Renal pelvis (tissue), 1 donor: ENCODE measurements at regions not wholly inside any gene's neighbourhood (a gene's known extent, or its start where the extent isn't known, plus 50 kb on each side); places are given as distances from the start of the nearest gene placed in this dataset.
"Not testable (repeated sequence)": the region's sequence is repeated elsewhere in the genome, so short reads cannot be mapped to it uniquely, and the experiment has no call there.

Source experiments
- DNase-seq: peaks from one replicate; pipeline ENCODE4 v3.0.0-alpha.2; 2013

DNA sequence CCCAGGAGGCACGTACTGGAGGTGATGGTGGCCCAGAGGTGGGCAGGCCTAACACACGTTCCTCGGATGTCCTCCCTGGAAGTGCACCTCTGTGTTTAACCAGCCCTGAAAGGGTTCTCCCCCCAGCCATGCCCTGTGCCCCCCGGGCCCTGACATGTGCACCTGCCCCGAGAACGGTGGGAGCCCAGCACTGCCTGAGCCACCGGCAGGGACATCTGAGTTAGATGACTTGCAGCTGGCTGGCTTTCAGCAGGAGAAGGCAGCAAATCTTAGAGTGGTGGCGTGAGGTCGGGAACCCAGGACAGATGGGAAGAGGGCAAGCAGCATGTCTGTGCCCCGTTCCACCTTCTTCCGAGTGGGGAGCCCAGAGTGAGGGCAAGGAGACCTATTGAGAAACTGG is 291.8 kb downstream of the TCERG1L start:
- DNase-seq: no peak

DNA sequence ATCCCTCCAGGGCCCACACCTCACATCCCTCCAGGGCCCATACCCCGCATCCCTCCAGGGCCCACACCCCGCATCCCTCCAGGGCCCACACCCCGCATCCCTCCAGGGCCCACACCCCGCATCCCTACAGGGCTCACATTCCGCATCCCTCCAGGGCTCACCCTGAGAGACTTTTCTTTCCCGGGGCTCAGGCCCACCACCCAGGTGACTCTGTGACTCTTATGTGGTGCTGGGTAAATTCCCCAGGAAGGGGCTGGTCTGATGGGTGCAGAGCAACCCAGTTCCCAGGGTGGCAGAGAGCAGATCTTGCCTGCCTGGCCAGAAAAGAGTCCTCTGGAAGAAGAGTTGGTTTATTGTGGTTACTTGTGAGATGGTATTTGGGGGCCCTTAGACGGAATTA is 290.7 kb downstream of the TCERG1L start:
- DNase-seq: no peak

DNA sequence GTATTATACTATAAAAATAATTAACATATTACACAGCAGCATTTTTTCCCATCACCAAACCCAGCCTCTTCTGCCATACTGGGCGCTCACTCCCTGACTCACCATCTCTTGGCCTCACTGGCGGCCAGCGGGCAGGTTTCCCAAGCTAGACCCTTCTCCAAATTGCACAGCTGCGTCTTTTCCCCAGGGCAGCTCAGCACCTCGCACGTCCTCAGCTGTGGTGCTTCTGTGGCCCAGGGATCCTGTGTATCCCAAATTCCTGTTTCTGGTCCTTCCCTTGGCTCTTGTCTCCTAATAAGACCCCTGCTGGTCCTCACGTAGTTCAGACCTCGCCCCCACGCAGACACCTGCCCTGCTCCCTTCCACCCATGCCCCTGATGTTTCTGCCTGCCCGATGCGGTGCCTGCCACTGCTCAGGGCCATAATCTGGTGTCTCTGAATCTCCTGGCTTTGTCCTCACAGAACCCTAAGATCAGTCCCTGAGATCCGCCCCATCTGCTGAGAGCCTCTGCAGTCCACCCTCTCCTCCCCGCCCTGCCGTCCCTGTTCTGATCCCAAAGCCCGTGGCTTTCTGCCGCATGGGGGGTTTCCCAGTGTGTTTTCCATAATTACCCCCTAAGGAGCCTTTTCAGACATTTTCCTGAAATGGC is 290.1 kb downstream of the TCERG1L start:
- DNase-seq: no peak

DNA sequence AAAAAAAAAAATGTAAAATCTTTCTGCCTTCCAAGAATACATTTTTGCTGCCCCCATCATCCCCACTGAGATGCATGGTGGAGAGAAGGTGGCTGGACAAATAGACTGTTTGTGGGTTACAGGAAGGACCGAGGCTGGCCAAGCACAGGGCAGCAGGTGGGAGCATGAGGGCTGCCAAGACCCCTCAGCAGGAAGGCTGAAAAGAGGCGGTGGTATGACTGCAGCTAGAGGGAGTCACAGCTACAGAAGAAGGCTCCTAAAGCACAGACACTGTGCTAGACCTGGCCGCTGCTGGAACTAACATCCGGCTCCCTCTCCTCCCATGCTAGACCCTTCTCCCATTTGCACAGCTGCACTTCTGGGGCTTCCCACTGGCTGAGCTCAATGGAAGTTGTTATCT is 289.6 kb downstream of the TCERG1L start:
- no peak for DNase-seq

DNA sequence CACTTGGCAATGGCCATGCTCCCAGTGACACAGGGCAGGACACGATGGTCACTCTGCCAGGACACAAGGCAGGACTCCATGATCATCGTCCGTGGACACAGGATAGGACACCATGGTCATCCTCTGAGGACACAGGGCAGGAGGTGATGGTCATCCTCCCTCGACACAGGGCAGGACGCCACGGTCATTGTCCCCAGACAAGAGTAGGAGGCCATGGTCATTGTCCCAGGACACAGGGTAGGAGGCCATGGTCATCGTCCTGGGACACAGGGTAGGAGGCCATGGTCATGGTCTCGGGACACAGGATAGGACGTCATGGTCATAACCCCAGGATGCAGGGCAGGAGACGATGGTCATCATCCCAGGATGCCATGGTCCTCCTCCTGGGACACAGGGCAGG is 289.2 kb downstream of the TCERG1L start:
- DNase-seq: no peak

DNA sequence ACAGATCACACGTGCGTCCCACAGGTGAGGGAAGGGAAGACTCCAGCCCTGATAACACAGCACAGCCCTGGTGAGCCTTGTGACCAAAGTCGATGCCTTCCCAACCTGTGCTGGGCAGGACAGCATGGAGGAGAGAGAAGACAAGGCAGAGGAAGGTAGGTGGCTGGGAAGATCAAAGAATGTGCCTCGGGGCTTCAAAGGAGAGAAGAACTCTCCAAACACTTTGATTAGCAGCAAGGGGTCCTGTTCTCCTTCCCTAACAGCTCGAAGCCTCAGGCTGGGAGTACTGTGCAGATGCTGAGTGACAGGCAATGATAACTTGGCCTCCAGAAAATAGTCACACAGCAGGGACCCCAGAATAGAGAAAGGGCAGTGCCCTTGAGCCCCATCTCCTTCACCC is 288.5 kb downstream of the TCERG1L start:
- DNase-seq: no peak

DNA sequence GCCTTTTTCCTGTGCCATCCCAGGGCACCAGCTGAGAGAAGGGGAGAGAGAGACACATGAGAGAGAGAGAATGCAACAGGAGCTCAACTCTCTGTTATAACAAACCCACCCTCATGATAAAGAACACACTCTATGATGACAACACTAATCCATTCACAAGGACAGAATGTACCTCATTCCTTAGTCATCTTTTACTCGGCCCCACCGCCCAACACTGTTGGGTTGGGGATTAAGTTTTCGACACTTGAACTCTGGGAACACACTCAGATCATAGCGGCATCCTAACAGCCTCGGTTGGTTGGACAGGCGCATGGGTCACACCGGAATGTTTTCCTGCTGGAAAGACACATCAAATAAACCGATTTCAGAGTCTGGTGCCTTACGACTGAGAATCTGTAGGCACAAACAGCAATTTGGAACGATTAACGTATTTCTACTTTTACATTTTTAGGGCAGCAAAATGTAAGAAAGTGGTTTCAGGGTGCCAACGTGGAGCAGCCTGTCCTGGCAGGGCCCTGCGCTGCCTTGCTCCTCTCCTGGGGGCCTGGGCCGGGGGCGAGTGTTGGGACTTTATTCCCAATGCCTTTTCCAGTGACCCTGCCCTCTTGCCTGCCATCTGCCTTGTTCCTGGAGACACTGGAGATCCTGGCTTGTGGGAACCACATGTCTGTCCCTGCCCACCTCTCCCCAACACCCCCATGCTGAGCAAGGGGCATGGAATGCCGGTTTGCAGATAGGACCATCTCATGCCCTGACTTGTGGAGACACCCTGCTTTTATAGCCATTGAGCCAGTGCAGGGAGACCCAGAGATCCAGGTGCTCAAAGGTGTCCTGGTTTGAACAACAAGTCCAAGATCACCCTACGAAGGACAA is 287.0 kb downstream of the TCERG1L start:
- DNase-seq: no peak

DNA sequence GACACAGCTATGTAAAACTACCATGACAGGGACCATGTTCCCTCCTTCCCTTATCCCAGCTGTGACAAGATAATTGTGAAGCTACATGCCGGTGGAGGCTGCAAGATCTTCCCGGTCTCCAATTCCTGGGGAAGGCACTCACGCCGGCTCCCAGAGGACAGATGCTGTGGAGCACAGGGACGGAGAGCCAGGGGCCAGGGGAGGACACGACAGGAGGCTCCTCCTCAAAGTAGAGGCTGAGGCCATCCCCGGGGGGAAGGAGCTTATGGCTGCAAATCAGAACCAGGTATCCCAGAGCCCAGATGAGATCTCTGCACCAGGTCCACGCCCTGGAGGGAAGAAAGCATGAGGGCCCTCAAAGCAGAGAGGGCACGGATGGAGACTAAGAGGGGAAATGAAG is 286.2 kb downstream of the TCERG1L start:
- no peak for DNase-seq

DNA sequence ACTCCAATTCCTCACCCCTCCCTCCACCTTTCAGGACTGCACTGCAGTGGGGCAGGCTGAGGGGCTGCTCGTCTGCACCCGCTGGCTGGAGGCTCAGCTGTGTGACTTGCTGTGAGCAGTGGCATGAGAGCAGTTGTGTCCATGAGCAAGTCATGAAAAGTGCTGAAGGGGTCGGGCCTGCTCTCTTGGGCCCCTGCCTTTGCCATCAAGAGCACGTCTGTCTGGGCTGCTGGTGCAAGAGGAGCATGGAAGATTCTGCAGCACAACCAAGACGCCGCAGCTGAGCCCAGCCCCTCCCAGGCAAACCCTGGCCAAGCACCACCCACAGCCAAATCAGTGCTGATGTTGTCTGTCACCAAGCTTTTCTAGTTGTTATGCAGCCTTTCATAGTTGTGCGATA is 284.3 kb downstream of the TCERG1L start:
- no peak for DNase-seq

DNA sequence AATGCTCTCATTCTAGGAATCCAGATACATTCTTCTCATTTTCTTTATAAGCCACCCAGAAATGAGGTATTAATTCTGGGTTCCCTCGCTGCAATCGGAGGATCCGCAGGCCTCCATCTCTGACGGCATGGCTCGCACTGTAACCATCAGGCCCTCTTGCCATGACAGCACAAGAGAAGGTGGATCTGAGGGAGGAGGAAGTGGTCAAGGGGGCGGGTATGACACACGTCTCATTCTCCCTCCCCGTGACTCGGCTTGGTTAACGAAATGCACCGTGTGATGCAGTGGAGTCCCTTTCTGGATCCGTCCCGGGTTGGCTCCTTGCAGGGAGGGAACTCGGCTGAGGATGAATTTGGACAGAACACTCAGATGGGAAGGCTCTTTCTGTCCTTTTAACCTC is 280.2 kb downstream of the TCERG1L start:
- DNase-seq: no peak

DNA sequence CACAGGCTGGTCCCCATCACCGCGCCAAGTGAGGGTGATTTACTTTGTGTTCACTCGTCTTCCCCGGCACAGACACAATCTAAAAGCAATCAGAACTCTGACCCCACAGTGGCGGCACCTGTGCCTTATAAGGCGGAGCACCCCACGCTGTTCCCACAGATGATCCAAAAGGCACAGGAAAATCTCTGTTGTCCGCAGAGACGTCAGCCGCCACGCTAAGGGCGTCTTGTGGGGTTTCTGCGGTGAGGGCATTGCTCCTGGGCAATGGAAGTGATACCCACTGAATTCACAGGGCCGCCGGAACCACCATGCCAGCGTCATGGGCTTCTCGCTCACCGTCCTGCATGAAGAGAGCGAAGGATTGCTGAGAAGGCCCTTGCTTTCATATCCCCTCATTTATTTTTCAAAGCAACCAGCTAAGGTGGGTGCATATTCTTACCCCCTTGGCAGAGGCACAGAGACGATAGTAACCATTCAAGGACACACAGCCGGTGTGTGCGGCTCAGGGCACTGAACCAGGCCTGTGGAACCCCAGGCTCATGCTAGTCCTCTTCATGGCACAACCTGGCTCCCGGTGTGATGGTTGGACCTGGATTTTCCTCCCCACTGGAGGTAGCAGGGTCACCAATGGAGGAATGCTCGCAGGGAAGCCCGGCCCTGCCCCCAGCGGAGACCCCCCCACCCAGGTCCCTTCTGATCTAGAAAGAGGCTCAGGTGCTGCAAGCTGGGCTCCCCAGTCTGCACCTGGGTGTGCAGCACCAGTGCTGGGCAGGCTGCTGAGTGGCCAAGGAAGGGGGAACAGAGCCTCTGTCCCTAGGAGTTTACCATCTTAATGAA is 279.0 kb downstream of the TCERG1L start:
- no peak for DNase-seq

DNA sequence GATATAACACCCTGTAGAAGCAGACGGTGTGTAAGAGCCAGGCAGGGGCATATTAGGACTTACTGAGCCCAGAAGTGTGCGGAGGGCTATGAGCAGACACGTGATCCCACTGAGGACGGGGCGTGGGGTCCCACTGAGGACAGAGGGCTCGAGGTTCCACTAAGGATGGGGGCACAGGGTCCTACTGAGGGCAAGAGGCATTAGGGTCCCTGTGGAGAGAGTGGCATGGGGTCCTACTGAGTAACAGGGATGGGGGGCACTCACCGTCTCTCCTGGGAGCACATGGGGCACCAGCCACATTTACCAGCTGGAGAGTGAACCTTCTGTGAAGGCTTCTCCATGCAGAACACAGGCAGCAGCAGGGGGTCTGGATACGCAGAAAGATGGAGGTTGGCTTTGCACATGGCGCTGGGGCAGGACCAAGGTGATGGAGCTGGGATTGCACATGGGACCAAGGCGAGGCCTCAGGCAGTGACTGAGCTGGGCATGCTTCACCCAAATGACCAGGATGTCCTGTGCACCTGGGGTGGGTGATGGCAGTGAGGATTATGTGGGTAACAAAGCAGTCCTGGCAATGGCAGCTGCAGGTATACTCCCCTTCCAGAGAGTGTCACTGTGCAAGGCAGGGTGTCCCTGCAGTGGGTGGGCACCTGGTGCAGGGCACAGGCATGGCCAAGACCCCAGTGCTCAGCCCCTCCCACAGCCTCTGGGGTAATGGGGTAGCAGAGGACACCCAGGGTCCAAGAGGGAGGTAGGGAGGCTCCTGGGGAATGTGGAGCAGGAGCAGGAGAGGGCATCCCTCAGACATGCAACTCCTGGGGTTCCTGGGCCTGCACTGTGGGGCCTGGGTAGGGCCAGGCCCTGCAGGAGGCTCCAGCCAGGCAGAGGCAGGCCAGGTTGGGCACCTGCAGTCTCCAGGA is 278.1 kb downstream of the TCERG1L start:
- DNase-seq: no peak

DNA sequence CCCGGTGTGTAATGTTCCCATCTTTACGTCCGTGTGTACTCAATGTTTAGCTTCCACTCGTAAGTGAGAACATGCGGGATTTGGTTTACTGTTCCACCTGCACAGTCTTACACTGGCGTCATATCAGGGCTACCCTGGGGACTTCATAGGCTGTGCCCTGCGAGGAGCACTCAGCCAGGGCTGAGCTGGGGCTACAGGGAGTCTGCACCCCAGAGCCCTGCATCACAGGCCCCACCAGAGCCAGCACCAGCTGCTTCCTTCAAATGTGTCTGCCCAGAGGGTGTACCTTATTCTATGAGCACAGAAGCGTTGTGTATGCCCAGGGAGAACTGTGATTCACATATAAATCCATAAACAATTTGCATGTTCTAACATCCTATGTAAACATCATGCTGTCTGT is 277.1 kb downstream of the TCERG1L start:
- DNase-seq: no peak

DNA sequence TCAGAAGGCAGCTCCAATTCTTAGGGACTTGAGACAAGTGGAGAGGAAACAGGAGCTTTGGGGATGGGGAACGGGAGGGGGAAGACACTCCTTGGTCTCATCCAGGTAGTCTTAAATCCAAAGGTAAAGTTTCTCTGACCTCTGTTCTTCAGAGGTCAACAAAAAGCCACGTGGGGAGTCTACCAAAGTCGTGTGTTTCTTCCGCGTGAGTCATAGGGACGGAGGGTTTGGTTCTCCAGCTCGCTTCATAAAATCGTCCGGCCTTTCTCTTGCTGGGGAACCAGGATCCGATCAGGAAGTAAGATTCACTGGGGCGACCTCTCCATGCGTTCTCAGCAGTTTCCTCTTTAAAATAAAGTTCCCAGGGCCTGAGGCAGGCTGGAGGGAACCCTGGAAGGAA is 275.7 kb downstream of the TCERG1L start:
- no peak for DNase-seq

DNA sequence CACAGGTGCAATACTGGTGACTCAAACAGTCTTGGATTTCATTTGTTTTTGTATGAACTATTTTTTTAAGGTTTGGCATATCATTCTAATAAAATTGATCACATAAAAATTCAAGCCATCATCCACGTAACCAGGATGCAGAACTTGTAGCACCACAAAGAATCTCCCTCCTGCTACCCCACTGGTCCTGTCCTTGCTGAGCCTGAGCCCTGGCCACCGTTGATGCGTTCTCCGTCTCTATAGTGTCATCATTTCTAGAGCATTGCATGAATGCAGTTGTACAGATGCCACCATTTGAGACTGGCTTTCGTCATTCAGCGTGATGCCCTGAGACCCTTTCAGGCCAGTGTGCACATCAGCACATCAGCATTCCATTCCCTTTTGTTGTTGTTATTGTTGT is 273.5 kb downstream of the TCERG1L start:
- DNase-seq: no peak

DNA sequence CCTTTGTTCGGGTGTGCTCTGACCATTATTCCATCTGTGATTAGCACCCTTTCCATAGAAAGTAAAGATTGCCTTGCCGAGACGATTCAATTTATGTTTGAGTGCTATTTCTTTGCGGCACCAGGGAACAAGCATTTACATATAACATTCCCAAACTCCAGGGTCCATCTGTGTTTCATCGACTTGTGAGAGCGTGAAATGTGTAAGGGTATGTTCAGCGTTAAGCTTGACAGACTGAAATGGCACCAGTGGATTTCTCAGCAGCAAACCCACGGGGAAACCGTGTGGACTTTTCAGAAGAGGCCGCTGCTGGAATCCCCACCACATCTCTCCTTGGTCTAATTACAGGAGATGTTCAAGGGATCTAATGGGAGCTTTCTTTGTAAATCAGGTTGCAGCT is 270.5 kb downstream of the TCERG1L start:
- DNase-seq: no peak

DNA sequence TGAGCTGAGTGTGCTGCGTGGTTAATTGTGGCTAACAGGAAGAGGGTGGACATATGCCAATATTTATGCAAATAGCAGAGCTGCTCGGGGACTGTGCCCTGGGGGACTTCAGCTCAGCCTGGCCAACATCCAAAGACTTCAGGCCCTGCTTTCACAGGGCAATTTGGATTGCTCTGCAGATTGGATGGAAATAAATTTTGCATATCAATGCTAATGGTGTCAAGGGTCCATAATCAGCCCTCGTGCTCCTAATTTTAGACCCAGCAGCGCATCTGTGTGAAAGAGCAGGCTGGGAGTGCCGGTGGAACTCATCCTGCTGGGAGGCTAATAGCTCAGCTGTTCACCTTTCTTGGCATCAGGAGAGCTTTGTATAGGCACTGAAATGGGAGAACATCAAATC is 270.1 kb downstream of the TCERG1L start:
- no peak for DNase-seq

DNA sequence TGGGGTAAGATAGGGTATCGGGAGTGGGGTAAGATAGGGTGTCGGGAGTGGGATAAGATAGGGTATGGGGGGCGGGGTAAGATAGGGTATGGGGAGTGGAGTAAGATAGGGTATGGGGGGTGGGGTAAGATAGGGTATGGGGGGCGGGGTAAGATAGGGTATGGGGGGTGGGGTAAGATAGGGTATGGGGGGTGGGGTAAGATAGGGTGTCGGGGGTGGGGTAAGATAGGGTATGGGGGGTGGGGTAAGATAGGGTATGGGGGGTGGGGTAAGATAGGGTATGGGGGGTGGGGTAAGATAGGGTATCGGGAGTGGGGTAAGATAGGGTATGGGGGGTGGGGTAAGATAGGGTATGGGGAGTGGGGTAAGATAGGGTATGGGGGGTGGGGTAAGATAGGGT is 269.5 kb downstream of the TCERG1L start:
- DNase-seq: not testable (repeated sequence)
